ENCODE measurements at regions not wholly inside any gene's neighbourhood (a gene's known extent, or its start where the extent isn't known, plus 50 kb on each side); places are given as distances from the start of the nearest gene placed in this dataset.
"Not testable (repeated sequence)": the region's sequence is repeated elsewhere in the genome, so short reads cannot be mapped to it uniquely, and the experiment has no call there.

DNA sequence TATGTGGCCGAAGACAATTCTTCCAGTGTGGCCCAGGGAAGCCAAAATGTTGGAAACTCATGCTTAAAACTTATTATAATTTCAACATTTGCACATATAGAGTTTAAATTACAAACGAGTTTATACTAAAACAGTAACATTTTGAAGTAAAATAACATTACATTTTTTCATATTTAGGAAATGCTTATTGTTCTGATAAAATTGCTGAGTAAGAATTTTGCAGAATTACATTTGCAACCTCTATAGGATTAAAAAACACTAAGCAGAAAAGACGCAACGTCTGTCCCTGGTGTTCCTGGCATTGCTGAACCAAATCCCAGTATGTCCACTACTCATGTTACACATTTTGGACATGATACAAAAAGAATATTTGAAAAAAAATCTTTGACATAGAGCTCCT is 1241.2 kb downstream of the SUCLG1 start:
- DNase-seq (ENCODE audit: low read depth) = no peak
- no peak overlapping the region for H3K4me3 ChIP-seq (ENCODE audit: low read depth, low read length)
- TF ChIP-seq, protein P1, sequence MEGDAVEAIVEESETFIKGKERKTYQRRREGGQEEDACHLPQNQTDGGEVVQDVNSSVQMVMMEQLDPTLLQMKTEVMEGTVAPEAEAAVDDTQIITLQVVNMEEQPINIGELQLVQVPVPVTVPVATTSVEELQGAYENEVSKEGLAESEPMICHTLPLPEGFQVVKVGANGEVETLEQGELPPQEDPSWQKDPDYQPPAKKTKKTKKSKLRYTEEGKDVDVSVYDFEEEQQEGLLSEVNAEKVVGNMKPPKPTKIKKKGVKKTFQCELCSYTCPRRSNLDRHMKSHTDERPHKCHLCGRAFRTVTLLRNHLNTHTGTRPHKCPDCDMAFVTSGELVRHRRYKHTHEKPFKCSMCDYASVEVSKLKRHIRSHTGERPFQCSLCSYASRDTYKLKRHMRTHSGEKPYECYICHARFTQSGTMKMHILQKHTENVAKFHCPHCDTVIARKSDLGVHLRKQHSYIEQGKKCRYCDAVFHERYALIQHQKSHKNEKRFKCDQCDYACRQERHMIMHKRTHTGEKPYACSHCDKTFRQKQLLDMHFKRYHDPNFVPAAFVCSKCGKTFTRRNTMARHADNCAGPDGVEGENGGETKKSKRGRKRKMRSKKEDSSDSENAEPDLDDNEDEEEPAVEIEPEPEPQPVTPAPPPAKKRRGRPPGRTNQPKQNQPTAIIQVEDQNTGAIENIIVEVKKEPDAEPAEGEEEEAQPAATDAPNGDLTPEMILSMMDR (IDR thresholded peaks at IDR 0.05; ENCODE audit: low read depth, low read length, missing control alignments) = no peak

- no peak overlapping the region for H3K4me3 ChIP-seq (ENCODE audit: low read depth, low read length)
- TF ChIP-seq, protein P1 (IDR thresholded peaks at IDR 0.05; ENCODE audit: low read depth, low read length, missing control alignments) = no peak
- no peak for DNase-seq (ENCODE audit: low read depth)
Measured at GRCh38 chr2:83196225-83196624, 1262.9 kb downstream of the SUCLG1 start.

DNA sequence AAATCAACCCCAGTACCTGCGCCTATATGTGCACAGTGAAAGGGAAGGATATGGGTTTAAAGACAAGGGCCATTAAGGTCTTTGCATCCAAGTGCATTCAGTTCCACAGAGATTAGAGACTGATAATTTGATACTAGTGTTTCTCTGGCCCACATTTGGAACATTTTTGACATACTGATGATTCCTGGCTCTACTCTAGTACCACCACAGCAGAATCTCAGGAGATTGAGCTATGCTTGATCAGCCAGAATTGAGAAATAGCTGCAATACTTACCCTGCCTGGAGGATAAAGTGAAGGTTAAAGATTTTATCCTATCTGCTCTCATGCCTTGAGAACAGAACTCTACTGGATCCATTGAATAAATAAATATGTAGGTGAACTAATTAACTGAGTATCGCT is 1267.8 kb downstream of the SUCLG1 start:
- no peak for DNase-seq (ENCODE audit: low read depth)
- H3K4me3 ChIP-seq (ENCODE audit: low read depth, low read length) = no peak overlapping the region
- TF ChIP-seq, protein P1 (IDR thresholded peaks at IDR 0.05; ENCODE audit: low read depth, low read length, missing control alignments) = no peak

DNA sequence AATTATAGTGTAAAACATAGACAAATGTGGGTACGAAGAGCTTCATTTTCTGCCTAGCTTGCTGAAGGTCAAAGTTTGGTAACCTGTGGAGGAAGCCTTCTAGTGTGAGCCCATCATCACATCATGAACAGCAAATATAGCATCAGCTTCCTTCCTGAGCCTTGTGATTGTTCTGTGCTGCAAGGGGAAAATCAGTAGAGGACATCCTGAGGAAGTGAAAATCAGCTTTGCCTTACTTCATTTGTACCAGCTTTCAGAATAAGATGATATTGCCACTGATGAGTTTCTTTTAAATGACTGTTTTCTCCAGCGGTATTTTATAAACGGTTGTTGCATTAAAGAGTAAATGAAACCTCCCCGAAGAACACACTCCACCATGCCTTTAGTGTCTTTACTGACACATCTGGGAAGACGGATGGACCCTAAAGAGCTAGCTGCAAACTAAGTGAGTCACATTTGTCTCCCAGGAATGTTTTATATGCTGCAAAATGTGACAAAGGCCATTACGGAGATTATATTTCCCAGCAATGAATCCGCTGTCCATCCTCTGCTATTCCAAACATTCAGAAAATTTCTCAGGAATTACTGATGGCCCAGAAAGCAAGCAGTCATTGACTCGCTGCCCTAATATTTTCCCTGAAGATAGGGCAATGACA is 1272.8 kb downstream of the SUCLG1 start:
- no peak overlapping the region for H3K4me3 ChIP-seq (ENCODE audit: low read depth, low read length)
- no peak for DNase-seq (ENCODE audit: low read depth)
- TF ChIP-seq, protein P1 (IDR thresholded peaks at IDR 0.05; ENCODE audit: low read depth, low read length, missing control alignments) = no peak

DNA sequence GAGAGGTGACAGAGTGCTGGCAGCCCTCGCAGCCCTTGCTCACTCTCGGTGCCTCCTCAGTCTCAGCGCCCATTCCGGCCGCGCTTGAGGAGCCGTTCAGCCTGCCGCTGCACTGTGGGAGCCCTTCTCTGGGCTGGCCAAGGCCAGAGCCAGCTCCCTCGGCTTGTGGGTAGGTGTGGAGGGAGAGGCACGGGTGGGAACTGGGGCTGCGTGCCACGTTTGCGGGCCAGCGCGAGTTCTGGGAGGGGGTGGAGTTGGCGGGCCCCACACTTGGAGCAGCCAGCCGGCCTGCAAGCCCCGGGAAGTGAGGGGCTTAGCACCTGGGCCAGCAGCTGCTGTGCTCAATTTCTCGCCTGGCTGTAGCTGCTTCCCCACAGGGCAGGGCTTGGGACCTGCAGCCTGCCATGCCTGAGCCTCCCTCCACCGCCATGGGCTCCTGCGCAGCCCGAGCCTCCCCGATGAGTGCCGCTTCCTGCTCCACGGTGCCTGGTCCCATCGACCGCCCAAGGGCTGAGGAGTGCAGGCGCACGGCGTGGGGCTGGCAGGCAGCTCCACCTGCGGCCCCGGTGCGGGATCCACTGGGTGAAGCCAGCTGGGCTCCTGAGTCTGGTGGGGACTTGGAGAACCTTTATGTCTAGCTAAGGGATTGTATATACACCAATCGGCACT is 1278.1 kb downstream of the SUCLG1 start:
- DNase-seq (ENCODE audit: low read depth); H3K4me3 ChIP-seq (ENCODE audit: low read depth, low read length): not testable (repeated sequence)

DNA sequence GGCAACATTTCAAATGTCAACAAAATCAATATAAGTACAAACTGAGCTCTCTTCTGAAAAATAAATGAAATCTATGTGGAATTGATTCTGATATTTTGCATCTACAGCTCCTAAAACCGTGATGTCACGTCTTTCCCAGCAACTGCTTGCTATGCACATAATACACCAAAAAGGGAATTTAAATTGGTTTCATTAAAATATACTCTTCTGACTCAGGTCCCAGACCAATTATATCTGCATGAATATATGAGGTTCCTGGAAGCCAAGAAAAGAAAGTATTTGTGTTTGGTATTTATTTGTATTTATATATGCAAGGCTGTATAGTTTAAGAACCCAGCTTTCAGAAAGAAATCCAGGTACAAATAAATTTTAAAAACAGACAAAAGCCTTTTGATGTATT is 1282.5 kb downstream of the SUCLG1 start:
- TF ChIP-seq, protein P1 (IDR thresholded peaks at IDR 0.05; ENCODE audit: low read depth, low read length, missing control alignments) = no peak
- no peak for DNase-seq (ENCODE audit: low read depth)
- H3K4me3 ChIP-seq (ENCODE audit: low read depth, low read length) = no peak overlapping the region

DNA sequence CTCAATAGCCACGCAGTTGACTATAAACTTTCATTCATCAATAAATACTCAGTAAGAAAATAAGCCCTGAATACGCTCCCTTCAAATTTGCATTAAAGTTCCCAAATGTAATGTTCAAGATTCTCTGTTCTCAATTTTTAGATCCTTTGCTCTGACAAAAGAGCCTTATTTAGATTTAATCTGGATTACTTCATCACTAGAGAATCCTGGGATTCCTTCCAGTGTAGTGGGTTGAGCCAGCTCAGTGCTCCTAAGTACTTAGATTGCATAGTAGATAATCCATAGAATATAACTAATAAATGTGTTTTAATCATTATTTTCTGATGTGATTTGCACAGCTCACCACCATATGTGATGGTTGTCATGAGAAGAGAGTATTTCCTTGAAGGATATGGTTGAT is 1286.2 kb downstream of the SUCLG1 start:
- no peak for DNase-seq (ENCODE audit: low read depth)
- TF ChIP-seq, protein P1 (IDR thresholded peaks at IDR 0.05; ENCODE audit: low read depth, low read length, missing control alignments) = no peak
- no peak overlapping the region for H3K4me3 ChIP-seq (ENCODE audit: low read depth, low read length)
